Gastroesophageal sphincter (tissue), 4 donors: ENCODE measurements at regions not wholly inside any gene's neighbourhood (a gene's known extent, or its start where the extent isn't known, plus 50 kb on each side); places are given as distances from the start of the nearest gene placed in this dataset.

Source experiments
- ATAC-seq: fragments of 150-250 bp; one replicate; pipeline ENCODE4 v1.9.1; 2016; ENCODE audit warnings: mild to moderate bottlenecking, moderate library complexity
- H3K27ac ChIP-seq, 4 donors: fragments of 200-600 bp; sonication (generic) in 3 of 4; 1 replicate in 3 of 4; 2 replicates in 1 of 4; pipeline ENCODE4 v1.5.1; 2016 to 2019
- H3K27me3 ChIP-seq: fragments of 200-600 bp; sonication (generic); one replicate; pipeline ENCODE4 v1.5.1; 2019
- H3K36me3 ChIP-seq, 2 donors: fragments of 200-600 bp; sonication (generic); one replicate each; pipeline ENCODE4 v1.5.1; 2019; ENCODE audit warnings: control low read depth in 1 of 2
- H3K4me1 ChIP-seq, 3 donors: fragments of 200-600 bp; sonication (generic); 1 replicate in 2 of 3; 2 replicates in 1 of 3; pipeline ENCODE4 v1.5.1; 2016 to 2019; ENCODE audit warnings: control low read depth in 2 of 3
- H3K4me3 ChIP-seq, 2 donors: fragments of 200-600 bp; sonication (generic); one replicate each; pipeline ENCODE4 v1.5.1; 2019; ENCODE audit warnings: mild to moderate bottlenecking in 1 of 2, moderate library complexity in 1 of 2
- H3K9me3 ChIP-seq, 3 donors: fragments of 200-600 bp; sonication (generic); one replicate each; pipeline ENCODE4 v1.5.1; 2017 to 2019; ENCODE audit warnings: control low read depth in 2 of 3
- EP300 ChIP-seq: sonication (generic); formaldehyde crosslinking; IDR thresholded peaks from one replicate; pipeline ENCODE4 v1.6.1; 2017; ENCODE audit warnings: antibody characterized with exemption, mild to moderate bottlenecking
- POLR2A ChIP-seq, 2 donors: fragments of 450-650 bp; IDR thresholded peaks; one replicate each; pipeline ENCODE4 v1.6.1; 2017; ENCODE audit warnings: antibody characterized with exemption in 2 of 2, mild to moderate bottlenecking in 2 of 2, moderate library complexity in 1 of 2
- POLR2AphosphoS5 ChIP-seq: sonication (generic); formaldehyde crosslinking; IDR thresholded peaks from one replicate; pipeline ENCODE4 v1.6.1; 2017; ENCODE audit warnings: antibody characterized with exemption
- WGBS, 2 donors: methylation state at CpG; one replicate each; pipeline ENCODE4 v1.1.5; 2018; ENCODE audit warnings: low coverage in 1 of 2; 5-methylcytosine and 5-hydroxymethylcytosine counted together
- TF ChIP-seq, protein P1 (sequence below), 4 experiments: fragments of 200-600 bp in 2 of 4; fragments of 450-650 bp in 2 of 4; sonication (generic) in 1 of 4; IDR thresholded peaks; one replicate each; pipeline ENCODE4 v1.5.1; 2017 to 2019; ENCODE audit warnings: antibody characterized with exemption in 4 of 4, mild to moderate bottlenecking in 2 of 4, moderate library complexity in 2 of 4

DNA sequence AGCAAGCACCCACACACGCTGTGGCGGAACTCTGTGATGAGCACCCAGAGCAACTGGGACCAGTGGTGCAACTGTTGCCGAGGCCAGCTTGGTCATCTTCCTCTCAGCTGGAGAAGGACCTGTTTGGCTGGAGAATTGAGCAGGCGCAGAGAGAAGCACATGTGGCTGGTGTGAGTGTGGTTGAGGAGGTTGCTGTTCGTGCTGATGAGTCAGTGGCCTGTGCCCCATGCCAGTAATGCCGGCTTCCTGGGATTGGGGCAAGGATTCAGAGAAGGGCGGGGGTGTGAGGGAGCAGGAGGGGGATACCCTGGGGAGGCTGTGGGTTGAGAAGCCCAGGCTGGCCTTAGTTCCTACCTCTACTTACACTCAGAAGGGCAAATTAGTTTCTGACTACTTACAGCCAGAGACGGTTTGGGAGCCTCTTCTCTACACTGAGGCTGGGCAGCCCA lies 57.5 kb upstream of the EPS8L3 start:
- TF ChIP-seq, protein P1, sequence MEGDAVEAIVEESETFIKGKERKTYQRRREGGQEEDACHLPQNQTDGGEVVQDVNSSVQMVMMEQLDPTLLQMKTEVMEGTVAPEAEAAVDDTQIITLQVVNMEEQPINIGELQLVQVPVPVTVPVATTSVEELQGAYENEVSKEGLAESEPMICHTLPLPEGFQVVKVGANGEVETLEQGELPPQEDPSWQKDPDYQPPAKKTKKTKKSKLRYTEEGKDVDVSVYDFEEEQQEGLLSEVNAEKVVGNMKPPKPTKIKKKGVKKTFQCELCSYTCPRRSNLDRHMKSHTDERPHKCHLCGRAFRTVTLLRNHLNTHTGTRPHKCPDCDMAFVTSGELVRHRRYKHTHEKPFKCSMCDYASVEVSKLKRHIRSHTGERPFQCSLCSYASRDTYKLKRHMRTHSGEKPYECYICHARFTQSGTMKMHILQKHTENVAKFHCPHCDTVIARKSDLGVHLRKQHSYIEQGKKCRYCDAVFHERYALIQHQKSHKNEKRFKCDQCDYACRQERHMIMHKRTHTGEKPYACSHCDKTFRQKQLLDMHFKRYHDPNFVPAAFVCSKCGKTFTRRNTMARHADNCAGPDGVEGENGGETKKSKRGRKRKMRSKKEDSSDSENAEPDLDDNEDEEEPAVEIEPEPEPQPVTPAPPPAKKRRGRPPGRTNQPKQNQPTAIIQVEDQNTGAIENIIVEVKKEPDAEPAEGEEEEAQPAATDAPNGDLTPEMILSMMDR (IDR thresholded peaks at IDR 0.05): no peak
- peak; percentile 60 for TF ChIP-seq POLR2AphosphoS5
- Histone ChIP-seq H3K27ac (peak overlapping the region in 3 of 4 donors; percentile 52 to 63 (median 53)), H3K36me3 (no peaks in the 10 kb centered on the region), H3K4me1 (peaks cover 0 to 62% (median 24%) of the 10 kb centered on the region in 3 donors), H3K9me3 (no peaks in the 10 kb centered on the region), H3K27me3 (no peaks in the 10 kb centered on the region), H3K4me3 (no peak overlapping the region)
- peak; percentile 71 for ATAC-seq
- WGBS, 2 donors: 18 to 68% methylated on average over 2 to 5 of the region's 8 CpGs

DNA sequence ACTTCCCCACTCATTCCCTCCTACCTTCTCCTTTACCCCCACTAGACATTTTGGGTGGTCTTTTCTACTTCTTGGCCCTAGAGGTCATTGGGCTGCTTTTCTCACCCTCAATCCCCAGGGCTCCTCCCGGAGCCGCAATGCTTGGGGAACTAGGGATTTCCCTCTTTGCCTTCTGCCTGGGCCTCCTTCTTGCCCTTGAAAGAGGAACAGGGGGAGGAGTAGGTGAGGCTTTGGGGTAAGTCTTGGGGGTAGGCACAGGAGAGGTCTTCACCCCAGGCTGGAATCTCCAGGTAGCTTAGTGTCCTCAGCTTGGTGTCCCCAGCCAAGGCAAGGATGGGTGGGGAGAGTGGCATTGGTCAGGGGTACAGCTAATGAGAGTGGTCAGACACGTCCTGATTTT lies 56.2 kb upstream of the EPS8L3 start:
- no peak overlapping the region for H3K27ac ChIP-seq
- no peak overlapping the region for H3K4me3 ChIP-seq
- peaks cover 0 to 63% (median 24%) of the 10 kb centered on the region in 3 donors for H3K4me1 ChIP-seq
- no peak for ATAC-seq
- whole genome bisulfite sequencing, 2 donors: 95% methylated on average over 3 of the region's 3 CpGs; no CpG with 5 or more reads in 1 of the 2 donors
- H3K36me3 ChIP-seq: no peaks in the 10 kb centered on the region
- no peak for TF ChIP-seq POLR2A (IDR thresholded peaks at IDR 0.05)
- TF ChIP-seq EP300: no peak
- H3K27me3 ChIP-seq: no peaks in the 10 kb centered on the region
- H3K9me3 ChIP-seq: peaks cover 0 to 7% (median 0%) of the 10 kb centered on the region in 3 donors

DNA sequence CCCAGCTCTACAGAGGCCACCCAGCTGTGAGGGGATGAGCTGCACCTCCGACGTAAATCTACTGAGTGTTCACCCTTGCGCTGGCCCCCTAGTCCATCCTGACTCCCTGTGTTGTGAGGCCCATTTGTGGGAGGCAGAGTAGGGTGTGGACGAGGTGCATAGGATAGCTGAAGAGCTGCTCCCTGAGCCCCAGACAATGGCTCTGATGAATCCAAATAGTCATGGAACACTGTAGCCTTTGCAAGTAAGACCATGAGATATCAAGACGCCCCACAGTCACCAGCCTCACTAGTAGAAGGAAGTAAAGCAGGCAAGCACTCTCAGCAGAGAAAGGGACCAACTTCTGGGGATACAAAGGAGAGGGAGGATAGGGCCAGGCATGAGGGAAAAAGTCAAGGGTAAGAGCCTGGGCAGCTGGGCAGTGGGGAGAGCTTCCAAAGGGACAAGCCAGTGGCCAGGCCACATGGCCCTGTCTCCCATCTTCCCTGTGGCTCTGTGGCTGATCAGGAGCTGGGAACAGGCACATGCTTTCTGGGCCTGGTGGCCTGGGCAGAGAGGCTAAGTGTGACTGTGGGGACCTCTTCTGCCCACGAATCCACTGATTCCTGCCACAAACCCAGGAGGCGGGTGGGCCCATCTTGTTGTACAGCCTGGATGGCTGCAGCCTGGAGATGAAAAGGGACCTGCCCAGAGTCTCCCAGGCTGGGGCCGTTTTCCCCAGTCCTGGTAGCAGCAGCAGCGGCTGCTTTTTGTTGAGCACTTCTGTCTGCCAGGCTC lies 55.5 kb upstream of the EPS8L3 start:
- Histone ChIP-seq H3K27me3 (no peaks in the 10 kb centered on the region), H3K36me3 (no peaks in the 10 kb centered on the region), H3K9me3 (peaks cover 0 to 7% (median 0%) of the 10 kb centered on the region in 3 donors), H3K4me3 (no peak overlapping the region), H3K4me1 (peaks cover 0 to 55% (median 24%) of the 10 kb centered on the region in 3 donors), H3K27ac (peak overlapping the region in 1 of 4 donors; percentile 19)
- TF ChIP-seq POLR2A (IDR thresholded peaks at IDR 0.05): no peak
- no peak for TF ChIP-seq POLR2AphosphoS5
- no peak for TF ChIP-seq EP300
- TF ChIP-seq, protein P1 (IDR thresholded peaks at IDR 0.05): no peak
- whole genome bisulfite sequencing, 2 donors: 60 to 100% methylated on average over 1 to 4 of the region's 9 CpGs
- no peak for ATAC-seq

DNA sequence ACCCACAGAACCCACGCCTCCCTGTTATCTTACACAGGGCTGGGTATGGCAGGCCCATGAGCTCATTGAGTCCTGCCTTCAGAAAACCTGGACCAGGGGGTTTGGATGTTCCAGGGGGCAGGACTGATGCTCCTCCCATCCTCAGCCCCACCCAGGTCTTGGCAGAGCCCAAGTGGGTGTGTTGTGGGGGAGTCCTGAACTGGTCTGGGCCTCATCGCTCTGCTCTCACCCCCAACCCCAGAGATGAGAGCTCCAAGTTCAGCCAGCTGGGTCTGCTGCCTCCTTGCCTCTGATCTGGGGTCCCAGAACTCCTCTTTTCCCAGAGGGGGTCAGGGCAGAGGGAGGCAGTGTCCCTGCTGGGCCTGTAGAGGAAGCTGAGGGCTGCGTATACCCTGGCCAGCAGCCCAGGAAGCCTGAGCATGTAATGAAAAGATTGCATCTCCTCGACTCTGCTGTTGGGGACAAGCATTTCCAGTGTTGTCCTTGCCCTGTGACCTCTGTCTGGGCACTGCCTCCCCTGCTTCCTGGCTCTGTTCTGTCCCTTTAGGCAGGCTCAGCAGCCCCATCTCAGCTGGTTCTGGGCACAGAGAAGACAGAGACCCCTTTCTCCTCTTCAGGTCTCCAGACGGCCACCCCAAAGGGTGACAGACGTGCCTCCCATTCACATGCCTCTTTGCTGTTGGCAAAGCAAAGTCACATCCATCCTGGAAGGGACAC lies 54.7 kb upstream of the EPS8L3 start:
- TF ChIP-seq, protein P1 (IDR thresholded peaks at IDR 0.05): no peak
- no peak for ATAC-seq
- WGBS, 2 donors: 60% methylated on average over 2 of the region's 6 CpGs; no CpG with 5 or more reads in 1 of the 2 donors
- Histone ChIP-seq H3K36me3 (no peaks in the 10 kb centered on the region), H3K4me1 (peaks cover 0 to 48% (median 17%) of the 10 kb centered on the region in 3 donors), H3K27ac (peak overlapping the region in 1 of 4 donors; percentile 19), H3K4me3 (no peak overlapping the region), H3K27me3 (no peaks in the 10 kb centered on the region), H3K9me3 (peaks cover 0 to 7% (median 0%) of the 10 kb centered on the region in 3 donors)

DNA sequence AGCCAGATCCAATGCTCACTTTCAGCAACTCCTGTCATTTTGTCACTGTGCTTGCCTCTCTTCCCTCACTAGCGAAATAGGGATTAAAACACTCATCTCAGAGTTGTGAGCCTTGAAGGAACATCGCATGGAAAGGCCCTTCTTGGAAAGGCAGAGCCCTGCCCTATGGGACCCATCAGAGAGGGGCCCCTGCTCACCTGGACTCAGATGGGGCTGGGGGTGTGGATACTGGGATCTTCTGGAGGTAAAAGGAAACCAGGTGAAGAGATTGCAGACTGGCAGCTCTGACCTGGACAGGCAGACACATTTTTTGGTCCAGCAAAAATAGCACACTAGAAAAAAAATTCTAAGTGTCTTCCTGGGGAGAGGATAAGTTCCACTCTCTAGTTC lies 54.2 kb upstream of the EPS8L3 start:
- Histone ChIP-seq H3K4me3 (no peak overlapping the region), H3K36me3 (no peaks in the 10 kb centered on the region), H3K4me1 (peaks cover 0 to 42% (median 12%) of the 10 kb centered on the region in 3 donors), H3K27me3 (no peaks in the 10 kb centered on the region), H3K9me3 (peaks cover 0 to 7% (median 0%) of the 10 kb centered on the region in 3 donors), H3K27ac (no peak overlapping the region)
- 100% methylated on average over 1 to 2 of the region's 2 CpGs for WGBS, 2 donors
- ATAC-seq: no peak
- TF ChIP-seq POLR2A (IDR thresholded peaks at IDR 0.05): no peak
- no peak for TF ChIP-seq EP300
- TF ChIP-seq, protein P1 (IDR thresholded peaks at IDR 0.05): no peak
